MM.1S (cell line): ENCODE measurements at regions not wholly inside any gene's neighbourhood (a gene's known extent, or its start where the extent isn't known, plus 50 kb on each side); places are given as distances from the start of the nearest gene placed in this dataset.

Experiments
- CTCF ChIP-seq: fragments of 300-600 bp; sonication (generic); IDR thresholded peaks from 2 replicates; pipeline ENCODE4 v1.5.1; 2016; ENCODE audit warnings: antibody characterized with exemption, low read length, mixed read lengths
- EZH2phosphoT487 ChIP-seq: fragments of 300-600 bp; sonication (generic); IDR thresholded peaks from 2 replicates; pipeline ENCODE4 v1.6.1; 2018; ENCODE audit warnings: antibody characterized with exemption, low read length

- TF ChIP-seq CTCF (no peak), EZH2phosphoT487 (no peak)
Measured at GRCh38 chr6:25220857-25221256, 58.3 kb upstream of the CARMIL1 start.
